GM23338 (cell line): ENCODE measurements at regions not wholly inside any gene's neighbourhood (a gene's known extent, or its start where the extent isn't known, plus 50 kb on each side); places are given as distances from the start of the nearest gene placed in this dataset.
"Not testable (repeated sequence)": the region's sequence is repeated elsewhere in the genome, so short reads cannot be mapped to it uniquely, and the experiment has no call there.

Experiments used
- CREB1 ChIP-seq: fragments of 250-450 bp; sonication (Bioruptor Pico); IDR thresholded peaks from 2 replicates; pipeline ENCODE4 v1.5.0; 2020; ENCODE audit warnings: low read depth, mild to moderate bottlenecking, moderate library complexity
- EZH2 ChIP-seq: fragments of 200-600 bp; sonication (generic); IDR thresholded peaks from one replicate; pipeline ENCODE4 v1.8.0; 2017; ENCODE audit warnings: antibody characterized with exemption, mild to moderate bottlenecking, low read depth; ENCODE audit not compliant: unreplicated experiment
- POLR2AphosphoS5 ChIP-seq: IDR thresholded peaks from 2 replicates; pipeline ENCODE4 v1.6.1; 2016; ENCODE audit warnings: antibody characterized with exemption, low read depth
- TF ChIP-seq, protein P1 (sequence below): IDR thresholded peaks from one replicate; pipeline ENCODE4 v1.6.1; 2018; ENCODE audit warnings: antibody characterized with exemption; ENCODE audit not compliant: unreplicated experiment
- TF ChIP-seq, protein P2 (sequence below), 2 experiments: fragments of 200-600 bp in 1 of 2; sonication (generic) in 1 of 2; conservative IDR thresholded peaks; 2 replicates each; pipeline versions ENCODE4 v1.5.1 to v1.6.1; 2016 to 2017; ENCODE audit warnings: antibody characterized with exemption in 2 of 2, low read depth in 2 of 2, mild to moderate bottlenecking in 2 of 2, moderate library complexity in 1 of 2

DNA sequence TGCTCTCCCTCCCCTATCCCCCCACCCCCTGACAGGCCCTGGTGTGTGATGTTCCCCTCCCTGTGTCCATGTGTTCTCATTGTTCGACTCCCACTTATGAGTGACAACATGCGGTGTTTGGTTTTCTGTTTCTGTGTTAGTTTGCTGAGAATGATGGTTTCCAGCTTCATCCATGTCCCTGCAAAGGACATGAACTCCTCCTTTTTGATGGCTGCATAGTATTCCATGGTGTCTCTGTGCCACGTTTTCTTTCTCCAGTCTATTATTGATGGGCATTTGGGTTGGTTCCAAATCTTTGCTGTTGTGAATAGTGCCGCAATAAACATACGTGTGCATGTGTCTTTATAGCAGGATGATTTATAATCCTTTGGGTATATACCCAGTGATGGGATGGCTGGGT is 121.8 kb upstream of the SHOX start:
- TF ChIP-seq, protein P1, sequence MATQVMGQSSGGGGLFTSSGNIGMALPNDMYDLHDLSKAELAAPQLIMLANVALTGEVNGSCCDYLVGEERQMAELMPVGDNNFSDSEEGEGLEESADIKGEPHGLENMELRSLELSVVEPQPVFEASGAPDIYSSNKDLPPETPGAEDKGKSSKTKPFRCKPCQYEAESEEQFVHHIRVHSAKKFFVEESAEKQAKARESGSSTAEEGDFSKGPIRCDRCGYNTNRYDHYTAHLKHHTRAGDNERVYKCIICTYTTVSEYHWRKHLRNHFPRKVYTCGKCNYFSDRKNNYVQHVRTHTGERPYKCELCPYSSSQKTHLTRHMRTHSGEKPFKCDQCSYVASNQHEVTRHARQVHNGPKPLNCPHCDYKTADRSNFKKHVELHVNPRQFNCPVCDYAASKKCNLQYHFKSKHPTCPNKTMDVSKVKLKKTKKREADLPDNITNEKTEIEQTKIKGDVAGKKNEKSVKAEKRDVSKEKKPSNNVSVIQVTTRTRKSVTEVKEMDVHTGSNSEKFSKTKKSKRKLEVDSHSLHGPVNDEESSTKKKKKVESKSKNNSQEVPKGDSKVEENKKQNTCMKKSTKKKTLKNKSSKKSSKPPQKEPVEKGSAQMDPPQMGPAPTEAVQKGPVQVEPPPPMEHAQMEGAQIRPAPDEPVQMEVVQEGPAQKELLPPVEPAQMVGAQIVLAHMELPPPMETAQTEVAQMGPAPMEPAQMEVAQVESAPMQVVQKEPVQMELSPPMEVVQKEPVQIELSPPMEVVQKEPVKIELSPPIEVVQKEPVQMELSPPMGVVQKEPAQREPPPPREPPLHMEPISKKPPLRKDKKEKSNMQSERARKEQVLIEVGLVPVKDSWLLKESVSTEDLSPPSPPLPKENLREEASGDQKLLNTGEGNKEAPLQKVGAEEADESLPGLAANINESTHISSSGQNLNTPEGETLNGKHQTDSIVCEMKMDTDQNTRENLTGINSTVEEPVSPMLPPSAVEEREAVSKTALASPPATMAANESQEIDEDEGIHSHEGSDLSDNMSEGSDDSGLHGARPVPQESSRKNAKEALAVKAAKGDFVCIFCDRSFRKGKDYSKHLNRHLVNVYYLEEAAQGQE = not testable (repeated sequence)
- TF ChIP-seq, protein P2, sequence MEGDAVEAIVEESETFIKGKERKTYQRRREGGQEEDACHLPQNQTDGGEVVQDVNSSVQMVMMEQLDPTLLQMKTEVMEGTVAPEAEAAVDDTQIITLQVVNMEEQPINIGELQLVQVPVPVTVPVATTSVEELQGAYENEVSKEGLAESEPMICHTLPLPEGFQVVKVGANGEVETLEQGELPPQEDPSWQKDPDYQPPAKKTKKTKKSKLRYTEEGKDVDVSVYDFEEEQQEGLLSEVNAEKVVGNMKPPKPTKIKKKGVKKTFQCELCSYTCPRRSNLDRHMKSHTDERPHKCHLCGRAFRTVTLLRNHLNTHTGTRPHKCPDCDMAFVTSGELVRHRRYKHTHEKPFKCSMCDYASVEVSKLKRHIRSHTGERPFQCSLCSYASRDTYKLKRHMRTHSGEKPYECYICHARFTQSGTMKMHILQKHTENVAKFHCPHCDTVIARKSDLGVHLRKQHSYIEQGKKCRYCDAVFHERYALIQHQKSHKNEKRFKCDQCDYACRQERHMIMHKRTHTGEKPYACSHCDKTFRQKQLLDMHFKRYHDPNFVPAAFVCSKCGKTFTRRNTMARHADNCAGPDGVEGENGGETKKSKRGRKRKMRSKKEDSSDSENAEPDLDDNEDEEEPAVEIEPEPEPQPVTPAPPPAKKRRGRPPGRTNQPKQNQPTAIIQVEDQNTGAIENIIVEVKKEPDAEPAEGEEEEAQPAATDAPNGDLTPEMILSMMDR (conservative IDR thresholded peaks at IDR 0.05; ENCODE audit: low read depth in 2 of 2) = not testable (repeated sequence)
- not testable (repeated sequence) for TF ChIP-seq EZH2; CREB1 (CRISPR knock-in tag); POLR2AphosphoS5
